ENCODE measurements at regions not wholly inside any gene's neighbourhood (a gene's known extent, or its start where the extent isn't known, plus 50 kb on each side); places are given as distances from the start of the nearest gene placed in this dataset.

GRCh38 chr6:71047417-71047816 is 90.6 kb upstream of the B3GAT2 start:
- ATAC-seq: peak in 1 of 8 donors; percentile 34
- Histone ChIP-seq H3K4me3 (no peak overlapping the region), H3K9me3 (no peaks in the 10 kb centered on the region), H3K27ac (peak overlapping the region in 2 of 10 donors; percentile 2 to 33), H3K4me1 (peaks cover 0 to 15% (median 0%) of the 10 kb centered on the region in 9 donors), H3K36me3 (no peaks in the 10 kb centered on the region), H3K27me3 (no peaks in the 10 kb centered on the region)
- TF ChIP-seq, protein P1, sequence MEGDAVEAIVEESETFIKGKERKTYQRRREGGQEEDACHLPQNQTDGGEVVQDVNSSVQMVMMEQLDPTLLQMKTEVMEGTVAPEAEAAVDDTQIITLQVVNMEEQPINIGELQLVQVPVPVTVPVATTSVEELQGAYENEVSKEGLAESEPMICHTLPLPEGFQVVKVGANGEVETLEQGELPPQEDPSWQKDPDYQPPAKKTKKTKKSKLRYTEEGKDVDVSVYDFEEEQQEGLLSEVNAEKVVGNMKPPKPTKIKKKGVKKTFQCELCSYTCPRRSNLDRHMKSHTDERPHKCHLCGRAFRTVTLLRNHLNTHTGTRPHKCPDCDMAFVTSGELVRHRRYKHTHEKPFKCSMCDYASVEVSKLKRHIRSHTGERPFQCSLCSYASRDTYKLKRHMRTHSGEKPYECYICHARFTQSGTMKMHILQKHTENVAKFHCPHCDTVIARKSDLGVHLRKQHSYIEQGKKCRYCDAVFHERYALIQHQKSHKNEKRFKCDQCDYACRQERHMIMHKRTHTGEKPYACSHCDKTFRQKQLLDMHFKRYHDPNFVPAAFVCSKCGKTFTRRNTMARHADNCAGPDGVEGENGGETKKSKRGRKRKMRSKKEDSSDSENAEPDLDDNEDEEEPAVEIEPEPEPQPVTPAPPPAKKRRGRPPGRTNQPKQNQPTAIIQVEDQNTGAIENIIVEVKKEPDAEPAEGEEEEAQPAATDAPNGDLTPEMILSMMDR (IDR thresholded peaks at IDR 0.05): no peak
- no peak for DNase-seq
- WGBS, 2 donors: 48 to 57% methylated on average over 4 of the region's 4 CpGs
- intact Hi-C loops (cut with DNase I): no loop called here

DNA sequence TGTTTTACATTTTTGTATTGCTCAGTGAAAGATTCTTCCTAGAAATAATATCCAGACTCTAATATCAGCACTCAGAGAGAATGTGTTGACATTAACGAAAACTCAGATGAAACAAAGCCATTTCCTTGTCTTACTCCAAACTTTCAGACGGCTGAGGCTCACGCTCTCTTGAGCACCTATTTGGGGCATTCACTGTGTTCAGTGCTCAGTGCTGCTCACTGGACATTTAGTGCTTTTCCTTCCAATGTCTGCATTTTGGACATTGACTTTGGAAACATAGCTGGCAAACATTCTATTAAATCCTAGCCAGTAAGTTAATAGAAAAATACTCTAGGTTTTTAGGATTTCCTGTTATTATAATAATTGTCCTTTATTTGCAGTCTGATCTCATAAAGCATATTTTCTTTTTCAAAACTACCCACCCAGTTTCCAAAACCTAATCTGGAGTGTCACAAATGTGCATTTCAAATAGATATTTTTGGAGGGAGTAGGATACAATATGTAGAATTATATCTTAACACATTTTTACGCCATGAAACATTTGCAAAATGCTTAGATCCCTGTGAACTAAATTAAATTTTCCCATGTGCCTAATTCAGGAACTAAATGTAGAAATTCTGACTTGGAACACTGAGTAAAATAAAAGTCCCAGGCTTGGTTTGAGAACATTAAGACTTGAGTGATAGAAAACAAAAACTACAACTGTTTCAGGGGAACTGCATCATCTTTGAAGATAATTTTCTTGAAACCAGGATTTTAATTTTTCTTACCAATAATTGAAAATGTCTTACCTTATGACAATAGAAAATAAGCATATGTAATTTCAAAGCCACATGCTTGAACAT is 91.7 kb upstream of the B3GAT2 start:
- no peak for DNase-seq
- intact Hi-C loops (cut with DNase I): no loop called here
- TF ChIP-seq, protein P1 (IDR thresholded peaks at IDR 0.05): no peak
- peak in 2 of 8 donors; percentile 37 to 77 for ATAC-seq
- no peaks in the 10 kb centered on the region for H3K27me3 ChIP-seq
- 49 to 64% methylated on average over 4 of the region's 4 CpGs for WGBS, 2 donors
- H3K4me3 ChIP-seq: no peak overlapping the region
- H3K36me3 ChIP-seq: no peaks in the 10 kb centered on the region
- H3K4me1 ChIP-seq: peaks cover 0 to 15% (median 0%) of the 10 kb centered on the region in 9 donors
- peak overlapping the region in 4 of 10 donors; percentile 0 to 8 (median 4) for H3K27ac ChIP-seq
- H3K9me3 ChIP-seq: no peaks in the 10 kb centered on the region

DNA sequence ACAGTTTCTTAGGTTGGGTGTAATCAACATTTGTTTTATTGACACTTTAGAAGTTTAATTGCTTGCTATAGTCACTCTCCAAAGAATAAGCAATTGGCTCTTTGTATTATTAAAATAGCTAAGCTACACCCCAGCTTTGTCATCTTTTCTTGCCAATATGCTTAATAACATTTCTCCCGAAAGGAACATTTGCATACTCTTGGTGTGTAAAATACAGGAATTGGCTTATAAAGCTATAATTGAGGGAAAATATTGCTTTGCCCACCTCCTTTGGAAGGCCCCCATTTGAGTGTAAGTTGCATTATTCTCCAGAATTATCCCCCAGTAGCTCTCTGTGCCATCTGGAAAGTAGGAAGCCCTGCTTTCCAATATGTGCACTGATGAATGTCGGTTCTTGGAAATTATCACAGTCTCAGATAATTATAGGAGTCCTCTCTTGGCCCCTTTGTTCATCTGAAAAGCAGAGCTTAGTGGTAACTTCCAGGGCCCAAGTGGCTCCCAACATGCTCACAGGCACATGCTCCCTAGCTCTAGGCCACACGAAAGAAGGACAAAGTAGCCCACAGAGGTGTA is 92.4 kb upstream of the B3GAT2 start:
- peak overlapping the region in 5 of 10 donors; percentile 0 to 8 (median 5) for H3K27ac ChIP-seq
- intact Hi-C loops (cut with DNase I): no loop called here
- H3K4me1 ChIP-seq: peaks cover 0 to 15% (median 0%) of the 10 kb centered on the region in 9 donors
- no peaks in the 10 kb centered on the region for H3K27me3 ChIP-seq
- no peak for DNase-seq
- TF ChIP-seq, protein P1 (IDR thresholded peaks at IDR 0.05): no peak
- no peak for ATAC-seq
- no peaks in the 10 kb centered on the region for H3K36me3 ChIP-seq
- 60 to 76% methylated on average over 3 of the region's 3 CpGs for WGBS, 2 donors
- H3K4me3 ChIP-seq: no peak overlapping the region
- H3K9me3 ChIP-seq: no peaks in the 10 kb centered on the region

DNA sequence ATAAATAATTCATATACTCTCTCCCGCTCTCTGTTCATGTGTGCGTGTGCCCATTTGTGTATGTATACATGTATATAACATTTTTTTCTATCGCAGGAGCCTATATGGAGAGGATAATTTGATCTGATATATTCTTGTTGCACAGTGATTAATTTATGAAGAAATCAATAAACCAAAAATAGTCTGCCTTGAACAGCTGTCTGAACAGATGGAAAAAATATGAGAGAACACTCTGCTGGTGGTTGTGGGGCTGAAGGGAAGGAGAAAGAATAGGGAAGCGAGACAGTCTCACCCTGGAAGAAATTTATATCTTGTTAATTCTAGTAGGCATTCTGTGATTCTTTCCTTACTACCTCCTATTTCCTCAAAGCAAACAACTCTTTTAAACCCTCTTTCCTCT is 96.6 kb upstream of the B3GAT2 start:
- 94 to 97% methylated on average over 4 of the region's 4 CpGs for WGBS, 2 donors

More for the DNA sequence above, 96.6 kb upstream of the B3GAT2 start:
- no peaks in the 10 kb centered on the region for H3K36me3 ChIP-seq
- H3K27me3 ChIP-seq: no peaks in the 10 kb centered on the region
- no peak overlapping the region for H3K27ac ChIP-seq
- ATAC-seq: no peak
- intact Hi-C loops (cut with DNase I): no loop called here
- TF ChIP-seq, protein P1 (IDR thresholded peaks at IDR 0.05): no peak
- no peak for DNase-seq
- peaks cover 0 to 3% (median 0%) of the 10 kb centered on the region in 9 donors for H3K4me1 ChIP-seq
- no peak overlapping the region for H3K4me3 ChIP-seq
- H3K9me3 ChIP-seq: no peaks in the 10 kb centered on the region
